GM21576 (cell line): ENCODE measurements at regions not wholly inside any gene's neighbourhood (a gene's known extent, or its start where the extent isn't known, plus 50 kb on each side); places are given as distances from the start of the nearest gene placed in this dataset.

ENCODE experiments used
- ATAC-seq: cut with Tn5 transposase; IDR thresholded peaks from one replicate; pipeline ENCODE4 v1.9.1; 2021; ENCODE audit warnings: mild to moderate bottlenecking, moderate library complexity; ENCODE audit not compliant: unreplicated experiment

DNA sequence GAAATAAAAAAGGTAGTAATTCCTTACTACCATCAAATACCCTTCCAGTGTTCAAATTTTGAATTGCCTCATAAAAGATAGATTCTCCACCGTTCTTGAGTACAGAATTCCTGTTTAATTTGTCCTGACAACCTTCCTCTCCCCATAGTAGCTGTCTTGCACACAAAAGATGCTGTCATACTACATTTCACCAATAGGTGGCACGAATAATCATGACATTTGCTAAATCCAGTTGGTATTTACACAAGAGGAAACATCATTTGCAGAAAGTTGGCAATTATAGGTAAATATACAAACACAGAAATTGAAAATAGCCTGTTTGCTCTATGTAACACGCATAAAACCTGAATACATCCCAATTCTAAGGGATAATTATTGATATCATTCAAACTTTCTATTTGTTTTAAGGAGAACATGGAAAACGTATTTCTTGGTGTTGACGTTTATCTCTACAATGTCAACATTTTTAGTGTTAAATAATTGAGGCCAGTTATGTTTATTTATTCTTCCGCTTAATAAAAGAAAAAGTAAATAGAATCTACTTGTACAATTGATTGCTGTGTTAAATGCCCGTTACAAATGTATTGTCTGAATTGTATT, 58.3 kb upstream of the CLDN10 start:
- ATAC-seq, result no peak

- no peak for ATAC-seq
Measured at GRCh38 chr13:95496485-95496884, 56.0 kb upstream of the CLDN10 start.

GRCh38 chr13:95497381-95497807, 55.1 kb upstream of the CLDN10 start:
- no peak for ATAC-seq

- ATAC-seq, result no peak
Measured at GRCh38 chr13:95498886-95499285, 53.6 kb upstream of the CLDN10 start.

DNA sequence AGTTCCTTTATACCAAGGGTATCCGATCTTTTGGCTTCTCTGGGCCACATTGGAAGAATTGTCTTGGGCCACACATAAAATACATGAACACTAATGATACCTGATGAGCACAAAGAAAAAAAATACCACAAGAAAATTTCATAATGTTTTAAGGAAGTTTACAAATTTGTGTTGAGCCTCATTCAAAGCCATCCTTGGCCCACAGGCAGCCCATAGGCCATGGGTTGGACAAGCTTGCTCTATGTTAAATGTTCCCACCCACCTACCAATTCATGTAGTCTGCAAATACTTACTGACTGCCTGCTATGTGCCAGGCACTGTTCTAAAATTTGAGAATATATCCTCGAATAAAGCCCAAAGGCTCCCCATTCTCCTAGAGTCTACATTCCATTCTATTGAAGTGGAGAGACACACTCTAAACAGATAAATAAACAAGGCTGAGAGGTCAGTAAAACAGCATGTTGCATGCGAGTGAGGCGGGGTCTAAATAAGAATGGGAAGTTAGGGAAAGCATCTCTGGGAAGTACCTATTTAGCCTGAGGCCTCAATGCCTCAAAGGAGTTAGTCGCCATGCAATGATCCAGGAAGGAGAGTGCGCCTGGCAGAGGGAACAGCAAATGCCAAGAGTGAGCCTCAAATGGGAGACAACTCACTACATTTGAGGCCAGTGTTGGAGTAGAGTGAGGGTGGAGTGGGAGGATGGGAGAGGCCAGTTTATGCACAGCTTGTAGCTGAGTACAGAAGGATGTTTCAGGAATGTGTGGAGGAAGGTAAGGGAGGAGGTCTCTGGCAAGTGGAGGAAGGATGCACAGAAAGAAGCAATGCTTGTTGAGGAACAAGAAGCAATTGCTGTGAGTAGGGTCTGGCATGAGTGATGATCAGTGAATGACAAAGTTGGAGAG, 52.5 kb upstream of the CLDN10 start:
- ATAC-seq, result no peak

- no peak for ATAC-seq
Measured at GRCh38 chr13:95502216-95502615, 50.3 kb upstream of the CLDN10 start.
